ENCODE measurements at regions not wholly inside any gene's neighbourhood (a gene's known extent, or its start where the extent isn't known, plus 50 kb on each side); places are given as distances from the start of the nearest gene placed in this dataset.

DNA sequence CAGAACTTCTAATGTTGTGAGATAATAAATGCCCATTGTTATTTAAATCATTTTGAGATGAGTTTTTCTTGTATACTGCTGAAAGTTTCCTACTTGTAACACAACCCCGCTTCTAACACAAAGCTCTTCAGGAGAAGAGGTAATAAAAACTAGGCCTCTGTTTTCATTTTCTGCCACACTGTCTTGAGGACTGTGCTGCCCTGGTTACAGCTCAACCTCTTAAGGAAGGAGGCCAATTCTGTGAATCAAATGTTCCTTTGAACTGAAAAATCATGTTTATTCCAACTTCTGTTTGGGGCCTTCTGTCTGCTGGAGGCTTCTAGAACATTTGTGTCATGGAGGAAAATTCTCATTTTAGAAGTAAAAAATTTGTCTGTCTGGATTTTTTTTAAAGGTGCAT lies 100.3 kb downstream of the LRIG3 start:
- TF ChIP-seq CTCF (IDR thresholded peaks at IDR 0.05): no peak
- no peak for TF ChIP-seq ZFX (IDR thresholded peaks at IDR 0.05; ENCODE audit: borderline replicate concordance)
